CD4-positive, alpha-beta memory T cell (primary cell): ENCODE measurements at regions not wholly inside any gene's neighbourhood (a gene's known extent, or its start where the extent isn't known, plus 50 kb on each side); places are given as distances from the start of the nearest gene placed in this dataset.

Experiments
- CTCF ChIA-PET: fragments of 350-600 bp; sonication (Branson Sonifier 250); formaldehyde crosslinking; loops from one replicate; lab custom pipeline; 2021; ENCODE audit warnings: inconsistent platforms; ENCODE audit not compliant: partially characterized antibody; lab: Charles Lee
- POLR2A ChIA-PET: fragments of 350-600 bp; sonication (Branson Sonifier 250); formaldehyde crosslinking; loops from one replicate; lab custom pipeline; 2021; ENCODE audit not compliant: partially characterized antibody; lab: Charles Lee
- DNase-seq, 5 donors: peaks; one replicate each; pipeline versions ENCODE4 v3.0.0 to v3.0.0-alpha.2; 2020 to 2022; ENCODE audit warnings: mixed read lengths in 1 of 5
- H3K27ac ChIP-seq: one replicate; pipeline ENCODE4 v1.7.0; 2013; ENCODE audit warnings: low read depth, low read length
- H3K27me3 ChIP-seq: 2 replicates; pipeline ENCODE4 v1.7.0; 2013; ENCODE audit warnings: mild to moderate bottlenecking, low read length, moderate library complexity; ENCODE audit not compliant: insufficient read depth
- H3K36me3 ChIP-seq: 2 replicates; pipeline ENCODE4 v1.7.0; 2013; ENCODE audit warnings: mild to moderate bottlenecking, low read length, moderate library complexity; ENCODE audit not compliant: insufficient read depth
- H3K4me1 ChIP-seq: 2 replicates; pipeline ENCODE4 v1.7.0; 2013; ENCODE audit warnings: mild to moderate bottlenecking, low read length, moderate library complexity; ENCODE audit not compliant: insufficient read depth
- H3K4me3 ChIP-seq, 2 donors: one replicate each; pipeline ENCODE4 v1.7.0; 2013; ENCODE audit warnings: low read length in 2 of 2, mild to moderate bottlenecking in 1 of 2
- H3K9me3 ChIP-seq, 2 donors: one replicate each; pipeline ENCODE4 v1.7.0; 2013; ENCODE audit warnings: low read length in 2 of 2, control low read depth in 1 of 2; ENCODE audit not compliant: control insufficient read depth in 1 of 2
- H3K27ac Mint-ChIP-seq, 7 donors: one replicate each; pipeline ENCODE4 v1.8.0; 2020 to 2021; ENCODE audit warnings: mixed read lengths in 7 of 7, mild to moderate bottlenecking in 6 of 7, inconsistent platforms in 3 of 7, moderate library complexity in 3 of 7
- H3K27me3 Mint-ChIP-seq, 2 donors: one replicate each; pipeline ENCODE4 v1.8.0; 2020 to 2021; ENCODE audit warnings: mixed read lengths in 2 of 2
- H3K36me3 Mint-ChIP-seq, 2 donors: one replicate each; pipeline ENCODE4 v1.8.0; 2020 to 2021; ENCODE audit warnings: mixed read lengths in 2 of 2, inconsistent platforms in 1 of 2, mild to moderate bottlenecking in 1 of 2
- H3K4me1 Mint-ChIP-seq, 4 donors: one replicate each; pipeline ENCODE4 v1.8.0; 2020 to 2021; ENCODE audit warnings: mixed read lengths in 4 of 4, mild to moderate bottlenecking in 1 of 4
- H3K4me3 Mint-ChIP-seq, 8 donors: one replicate each; pipeline ENCODE4 v1.8.0; 2020 to 2021; ENCODE audit warnings: mixed read lengths in 8 of 8, mild to moderate bottlenecking in 7 of 8, moderate library complexity in 6 of 8, inconsistent platforms in 3 of 8
- H3K9me3 Mint-ChIP-seq, 8 donors: one replicate each; pipeline ENCODE4 v1.8.0; 2020 to 2021; ENCODE audit warnings: mixed read lengths in 8 of 8, mild to moderate bottlenecking in 5 of 8, inconsistent platforms in 3 of 8, moderate library complexity in 1 of 8
- intact Hi-C: fragments of 100-400 bp; cut with micrococcal nuclease; formaldehyde crosslinking; loops from one replicate; pipeline ENCODE4 v1.15.1; 2023

DNA sequence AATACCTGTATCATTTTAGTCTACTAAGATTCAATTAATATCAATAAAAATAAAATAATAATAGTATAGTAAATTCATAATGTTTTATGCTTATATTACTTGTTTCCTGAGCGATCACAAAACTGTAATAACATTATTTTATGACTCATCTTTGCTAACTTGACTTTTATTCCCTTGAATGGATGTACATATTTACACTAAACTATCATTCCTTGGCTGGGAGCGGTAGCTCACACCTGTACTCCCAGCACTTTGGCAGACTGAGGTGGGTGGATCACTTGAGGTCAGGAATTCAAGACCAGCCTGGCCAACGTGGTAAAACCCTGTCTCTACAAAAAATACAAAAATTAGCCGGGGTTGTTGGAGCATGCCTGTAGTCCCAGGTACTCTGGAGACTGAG lies 104.0 kb upstream of the SLC34A2 start:
- no peaks in the 10 kb centered on the region for H3K4me1 Mint-ChIP-seq
- Histone ChIP-seq H3K4me1 (no peaks in the 10 kb centered on the region), H3K9me3 (no peaks in the 10 kb centered on the region), H3K36me3 (no peaks in the 10 kb centered on the region), H3K4me3 (no peak overlapping the region), H3K27ac (no peak overlapping the region), H3K27me3 (no peaks in the 10 kb centered on the region)
- no peak overlapping the region for H3K4me3 Mint-ChIP-seq
- no peak for DNase-seq
- H3K27ac Mint-ChIP-seq = no peak overlapping the region
- intact Hi-C loops = no loop called here
- POLR2A ChIA-PET = no interaction called here
- CTCF ChIA-PET = no interaction called here
- H3K27me3 Mint-ChIP-seq = peaks cover under 1 to 8% of the 10 kb centered on the region in 2 donors
- no peaks in the 10 kb centered on the region for H3K36me3 Mint-ChIP-seq
- peaks cover 0 to 10% (median 0%) of the 10 kb centered on the region in 8 donors for H3K9me3 Mint-ChIP-seq

DNA sequence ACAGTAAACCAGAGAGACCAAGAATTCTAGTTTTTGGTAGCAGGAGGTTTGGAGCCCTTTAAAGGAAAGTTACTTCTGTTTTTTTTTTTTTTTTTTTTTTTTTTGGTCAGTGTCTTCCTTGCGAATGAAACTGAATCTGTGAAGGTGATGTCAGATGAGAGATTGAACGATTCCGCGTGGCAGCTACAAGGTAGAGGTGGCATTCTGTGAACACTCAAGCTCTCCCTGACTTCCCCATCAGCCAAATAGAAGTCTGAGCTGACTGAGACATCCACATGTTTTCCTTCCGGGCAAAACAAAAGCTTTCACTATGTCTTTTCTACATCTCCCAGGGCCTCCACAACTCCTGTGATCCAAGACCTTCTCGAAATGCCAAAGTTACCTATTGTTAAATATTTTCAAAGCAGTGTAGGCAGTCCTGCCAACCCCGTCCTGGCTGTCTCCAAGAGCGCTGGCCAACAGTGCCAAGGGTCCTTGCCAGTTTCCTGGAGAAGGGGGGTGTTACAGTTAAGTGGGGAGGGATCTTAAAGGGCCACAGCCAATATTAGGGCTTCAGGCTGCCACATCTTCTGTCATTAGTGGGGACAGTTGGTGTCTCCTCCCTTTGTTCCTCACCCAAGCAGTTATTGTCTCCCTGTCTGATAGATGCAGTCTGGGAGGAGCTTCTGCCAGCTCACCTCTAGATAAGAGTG lies 102.9 kb upstream of the SLC34A2 start:
- intact Hi-C loops = no loop called here
- Mint-ChIP-seq H3K36me3 (no peaks in the 10 kb centered on the region), H3K4me3 (no peak overlapping the region), H3K27me3 (peaks cover 0 to 8% of the 10 kb centered on the region in 2 donors), H3K27ac (no peak overlapping the region), H3K9me3 (peaks cover 0 to 7% (median 0%) of the 10 kb centered on the region in 8 donors), H3K4me1 (no peaks in the 10 kb centered on the region)
- Histone ChIP-seq H3K9me3 (no peaks in the 10 kb centered on the region), H3K27ac (no peak overlapping the region), H3K4me3 (no peak overlapping the region), H3K27me3 (no peaks in the 10 kb centered on the region), H3K4me1 (no peaks in the 10 kb centered on the region), H3K36me3 (no peaks in the 10 kb centered on the region)
- no peak for DNase-seq
- ChIA-PET POLR2A (no interaction called here), CTCF (no interaction called here)

DNA sequence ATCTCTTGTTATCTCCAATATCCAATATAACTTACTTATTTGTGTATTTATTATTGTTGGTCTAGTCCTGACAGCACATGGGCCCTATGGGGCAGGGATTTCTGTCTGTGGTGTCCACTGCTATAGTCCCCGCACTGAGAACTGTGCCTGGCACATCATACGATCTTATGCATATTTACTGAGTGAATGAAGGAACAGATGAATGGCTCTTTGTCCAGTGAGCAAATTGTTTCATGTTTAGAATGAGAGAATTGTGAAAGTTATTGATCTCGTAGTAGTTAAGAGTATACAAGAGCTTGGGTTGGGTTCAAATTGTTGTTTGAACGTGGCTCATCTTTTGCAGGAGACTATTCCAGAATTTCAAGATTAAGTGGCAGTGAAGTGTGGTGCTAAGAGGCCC lies 96.1 kb upstream of the SLC34A2 start:
- no peaks in the 10 kb centered on the region for H3K4me1 ChIP-seq
- H3K9me3 ChIP-seq = no peaks in the 10 kb centered on the region
- ChIA-PET CTCF (no interaction called here), POLR2A (no interaction called here)
- H3K36me3 ChIP-seq = no peaks in the 10 kb centered on the region
- Mint-ChIP-seq H3K9me3 (peaks cover 0 to 9% (median 0%) of the 10 kb centered on the region in 8 donors), H3K36me3 (no peaks in the 10 kb centered on the region), H3K27ac (no peak overlapping the region), H3K4me1 (no peaks in the 10 kb centered on the region), H3K27me3 (peaks cover 0 to 5% of the 10 kb centered on the region in 2 donors), H3K4me3 (no peak overlapping the region)
- DNase-seq = no peak
- H3K27ac ChIP-seq = no peak overlapping the region
- no peaks in the 10 kb centered on the region for H3K27me3 ChIP-seq
- H3K4me3 ChIP-seq = no peak overlapping the region
- intact Hi-C loops = no loop called here

DNA sequence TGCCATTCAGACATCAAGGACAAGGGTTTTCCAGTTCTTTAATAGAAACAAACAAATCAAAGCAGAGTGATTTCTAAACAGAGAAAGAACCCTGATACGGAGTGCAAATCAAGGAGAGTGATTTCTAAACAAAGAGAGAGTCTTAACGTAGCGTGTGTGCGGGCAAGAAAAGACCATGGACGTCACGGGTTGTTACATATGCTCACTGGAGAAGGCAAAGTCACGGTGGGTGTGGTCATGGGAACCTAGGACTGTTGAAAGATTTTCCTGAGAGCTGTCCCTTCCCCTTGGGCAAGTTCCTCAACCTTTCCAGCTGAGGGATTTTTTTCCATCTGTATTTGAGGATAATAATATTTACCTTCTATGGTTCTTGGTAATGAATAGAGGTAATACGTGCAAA lies 95.0 kb upstream of the SLC34A2 start:
- H3K27me3 Mint-ChIP-seq = no peaks in the 10 kb centered on the region
- CTCF ChIA-PET = no interaction called here

DNA sequence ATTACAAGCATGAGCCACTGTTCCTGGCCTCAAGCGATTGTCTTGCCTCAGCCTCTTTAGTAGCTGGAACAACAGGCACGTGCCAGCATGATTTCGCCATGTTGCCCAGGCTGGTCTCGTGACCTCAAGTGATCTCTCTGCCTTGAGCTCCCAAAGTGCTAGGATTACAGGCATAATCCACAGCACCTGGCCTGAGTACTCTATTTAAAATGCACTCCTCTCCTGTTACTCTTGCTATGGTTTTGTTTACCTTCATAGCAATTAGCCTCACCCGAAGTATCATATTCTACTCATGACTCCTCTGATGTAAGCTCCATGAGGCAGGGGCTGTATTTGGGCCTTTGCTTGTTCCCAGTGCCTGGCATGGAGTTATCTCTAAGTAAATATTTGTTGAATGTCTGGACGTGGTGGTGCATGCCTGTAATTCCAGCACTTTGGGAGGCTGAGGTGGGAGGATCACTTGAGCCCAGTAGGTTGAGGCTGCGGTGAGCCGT lies 92.5 kb upstream of the SLC34A2 start:
- Histone ChIP-seq H3K27ac (no peak overlapping the region), H3K4me3 (no peak overlapping the region), H3K4me1 (no peaks in the 10 kb centered on the region), H3K27me3 (no peaks in the 10 kb centered on the region), H3K9me3 (no peaks in the 10 kb centered on the region), H3K36me3 (no peaks in the 10 kb centered on the region)
- Mint-ChIP-seq H3K4me3 (no peak overlapping the region), H3K36me3 (no peaks in the 10 kb centered on the region), H3K9me3 (peaks cover 0 to 7% (median 0%) of the 10 kb centered on the region in 8 donors), H3K27ac (no peak overlapping the region), H3K27me3 (peaks cover 0 to 1% of the 10 kb centered on the region in 2 donors), H3K4me1 (no peaks in the 10 kb centered on the region)
- ChIA-PET POLR2A (no interaction called here), CTCF (no interaction called here)
- intact Hi-C loops = no loop called here
- no peak for DNase-seq

More for the DNA sequence above, 95.0 kb upstream of the SLC34A2 start:
- H3K4me1 Mint-ChIP-seq = no peaks in the 10 kb centered on the region
- H3K36me3 Mint-ChIP-seq = no peaks in the 10 kb centered on the region
- Histone ChIP-seq H3K4me1 (no peaks in the 10 kb centered on the region), H3K9me3 (no peaks in the 10 kb centered on the region), H3K27me3 (no peaks in the 10 kb centered on the region), H3K4me3 (no peak overlapping the region), H3K27ac (no peak overlapping the region), H3K36me3 (no peaks in the 10 kb centered on the region)
- H3K4me3 Mint-ChIP-seq = no peak overlapping the region
- peaks cover 0 to 7% (median 0%) of the 10 kb centered on the region in 8 donors for H3K9me3 Mint-ChIP-seq
- intact Hi-C loops = no loop called here
- no peak overlapping the region for H3K27ac Mint-ChIP-seq
- POLR2A ChIA-PET = interaction anchor here (0.6 kb wide), 1 partner anchor 1764 kb away, joined by 3 read pairs; no protein-coding TSS in a partner anchor
- DNase-seq = no peak

DNA sequence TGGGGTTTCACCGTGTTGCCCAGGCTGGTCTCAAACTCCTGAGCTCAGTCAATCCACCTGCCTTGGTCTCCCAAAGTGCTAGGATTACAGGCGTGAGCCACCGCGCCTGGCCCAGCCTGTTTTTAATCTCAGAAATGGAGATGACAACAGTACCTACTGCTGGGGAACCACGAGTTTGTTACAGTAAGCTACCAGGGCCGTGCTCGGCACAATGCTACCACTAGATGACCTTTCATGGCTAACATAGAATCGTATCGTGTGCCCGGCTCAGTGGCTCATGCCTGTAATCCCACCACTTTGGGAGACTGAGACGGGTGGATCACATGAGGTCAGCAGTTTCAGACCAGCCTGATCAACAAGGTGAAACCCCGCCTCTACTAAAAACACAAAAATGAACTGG lies 90.8 kb upstream of the SLC34A2 start:
- CTCF ChIA-PET = no interaction called here
- H3K4me1 Mint-ChIP-seq = no peaks in the 10 kb centered on the region
- H3K9me3 Mint-ChIP-seq = peaks cover 0 to 6% (median 0%) of the 10 kb centered on the region in 8 donors
- Histone ChIP-seq H3K27ac (no peak overlapping the region), H3K36me3 (no peaks in the 10 kb centered on the region), H3K9me3 (no peaks in the 10 kb centered on the region), H3K4me1 (no peaks in the 10 kb centered on the region), H3K27me3 (no peaks in the 10 kb centered on the region), H3K4me3 (no peak overlapping the region)
- intact Hi-C loops = no loop called here
- H3K4me3 Mint-ChIP-seq = no peak overlapping the region
- POLR2A ChIA-PET = no interaction called here
- H3K27ac Mint-ChIP-seq = no peak overlapping the region
- H3K36me3 Mint-ChIP-seq = no peaks in the 10 kb centered on the region
- DNase-seq = no peak
- peaks cover 0 to 1% of the 10 kb centered on the region in 2 donors for H3K27me3 Mint-ChIP-seq

DNA sequence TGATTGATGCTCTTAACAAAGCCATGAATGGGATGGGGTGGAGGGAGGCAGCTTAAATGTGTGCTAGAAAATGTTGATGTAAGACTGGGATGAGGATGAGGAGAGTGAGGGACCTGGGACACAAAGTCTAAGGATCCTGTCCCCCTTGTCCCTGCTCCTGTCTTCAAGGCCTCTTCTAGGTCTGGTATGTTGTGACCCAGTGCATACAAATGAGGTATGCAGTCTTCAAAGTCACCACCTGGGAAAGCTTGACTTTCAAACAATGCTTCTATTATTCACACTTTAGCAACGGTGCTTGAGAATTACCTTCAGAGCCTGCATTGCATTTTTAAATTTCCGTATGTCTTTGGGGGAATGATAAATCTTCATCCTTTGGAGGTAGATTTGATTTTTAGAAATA lies 88.4 kb upstream of the SLC34A2 start:
- no peak overlapping the region for H3K27ac Mint-ChIP-seq
- POLR2A ChIA-PET = no interaction called here
- peaks cover 0 to 5% (median 0%) of the 10 kb centered on the region in 8 donors for H3K9me3 Mint-ChIP-seq
- no peak overlapping the region for H3K4me3 ChIP-seq
- CTCF ChIA-PET = no interaction called here
- H3K4me3 Mint-ChIP-seq = no peak overlapping the region
- no peak overlapping the region for H3K27ac ChIP-seq
- no peaks in the 10 kb centered on the region for H3K36me3 Mint-ChIP-seq
- no peaks in the 10 kb centered on the region for H3K9me3 ChIP-seq
- no peak for DNase-seq
- H3K4me1 ChIP-seq = no peaks in the 10 kb centered on the region
- intact Hi-C loops = no loop called here
- no peaks in the 10 kb centered on the region for H3K4me1 Mint-ChIP-seq
- no peaks in the 10 kb centered on the region for H3K27me3 ChIP-seq
- peaks cover 0 to 1% of the 10 kb centered on the region in 2 donors for H3K27me3 Mint-ChIP-seq
- no peaks in the 10 kb centered on the region for H3K36me3 ChIP-seq
